ENCODE measurements at regions not wholly inside any gene's neighbourhood (a gene's known extent, or its start where the extent isn't known, plus 50 kb on each side); places are given as distances from the start of the nearest gene placed in this dataset.
"Not testable (repeated sequence)": the region's sequence is repeated elsewhere in the genome, so short reads cannot be mapped to it uniquely, and the experiment has no call there.

- no peaks in the 10 kb centered on the region for H3K4me1 Mint-ChIP-seq
- H3K27ac Mint-ChIP-seq = no peak overlapping the region
- DNase-seq = no peak
- no peak overlapping the region for H3K4me3 Mint-ChIP-seq
- H3K36me3 Mint-ChIP-seq = no peaks in the 10 kb centered on the region
- H3K27me3 Mint-ChIP-seq = no peaks in the 10 kb centered on the region
- H3K9me3 Mint-ChIP-seq = no peaks in the 10 kb centered on the region
These were observed 232.2 kb upstream of the NPSR1 start for GRCh38 chr7:34425631-34426384.

GRCh38 chr7:34430456-34430855 lies 227.6 kb upstream of the NPSR1 start:
- DNase-seq = no peak
- Mint-ChIP-seq H3K9me3 (peaks cover 3% of the 10 kb centered on the region), H3K4me3 (no peak overlapping the region), H3K27me3 (no peaks in the 10 kb centered on the region), H3K4me1 (no peaks in the 10 kb centered on the region), H3K27ac (no peak overlapping the region), H3K36me3 (no peaks in the 10 kb centered on the region)

GRCh38 chr7:34438436-34438835 lies 219.6 kb upstream of the NPSR1 start:
- H3K4me3 Mint-ChIP-seq = no peak overlapping the region
- H3K4me1 Mint-ChIP-seq = no peaks in the 10 kb centered on the region
- no peaks in the 10 kb centered on the region for H3K27me3 Mint-ChIP-seq
- peaks cover 6% of the 10 kb centered on the region for H3K9me3 Mint-ChIP-seq
- DNase-seq = no peak
- H3K36me3 Mint-ChIP-seq = no peaks in the 10 kb centered on the region
- H3K27ac Mint-ChIP-seq = no peak overlapping the region

GRCh38 chr7:34445653-34446052 lies 212.4 kb upstream of the NPSR1 start:
- Mint-ChIP-seq H3K9me3 (peaks cover 12% of the 10 kb centered on the region), H3K27me3 (no peaks in the 10 kb centered on the region), H3K4me1 (no peaks in the 10 kb centered on the region), H3K4me3 (no peak overlapping the region), H3K36me3 (no peaks in the 10 kb centered on the region), H3K27ac (no peak overlapping the region)
- DNase-seq = no peak

- not testable (repeated sequence) for H3K27me3 Mint-ChIP-seq, DNase-seq, H3K36me3 Mint-ChIP-seq, H3K4me1 Mint-ChIP-seq, H3K4me3 Mint-ChIP-seq, H3K27ac Mint-ChIP-seq
- H3K9me3 Mint-ChIP-seq = peaks cover 16% of the 10 kb centered on the region
These were observed 209.5 kb upstream of the NPSR1 start for GRCh38 chr7:34448531-34448930.

- no peaks in the 10 kb centered on the region for H3K36me3 Mint-ChIP-seq
- H3K9me3 Mint-ChIP-seq = peaks cover 11% of the 10 kb centered on the region
- DNase-seq = no peak
- no peaks in the 10 kb centered on the region for H3K27me3 Mint-ChIP-seq
- H3K4me1 Mint-ChIP-seq = no peaks in the 10 kb centered on the region
- no peak overlapping the region for H3K4me3 Mint-ChIP-seq
- H3K27ac Mint-ChIP-seq = no peak overlapping the region
These were observed 208.3 kb upstream of the NPSR1 start for GRCh38 chr7:34449765-34450164.

- H3K27ac Mint-ChIP-seq = no peak overlapping the region
- H3K4me1 Mint-ChIP-seq = no peaks in the 10 kb centered on the region
- no peak for DNase-seq
- H3K27me3 Mint-ChIP-seq = no peaks in the 10 kb centered on the region
- peaks cover 7% of the 10 kb centered on the region for H3K9me3 Mint-ChIP-seq
- H3K4me3 Mint-ChIP-seq = no peak overlapping the region
- H3K36me3 Mint-ChIP-seq = no peaks in the 10 kb centered on the region
These were observed 206.8 kb upstream of the NPSR1 start for GRCh38 chr7:34451183-34451582.

GRCh38 chr7:34451923-34452322 lies 206.1 kb upstream of the NPSR1 start:
- no peak for DNase-seq
- H3K27ac Mint-ChIP-seq = no peak overlapping the region
- H3K9me3 Mint-ChIP-seq = peaks cover 6% of the 10 kb centered on the region
- H3K27me3 Mint-ChIP-seq = no peaks in the 10 kb centered on the region
- H3K4me1 Mint-ChIP-seq = no peaks in the 10 kb centered on the region
- H3K4me3 Mint-ChIP-seq = no peak overlapping the region
- no peaks in the 10 kb centered on the region for H3K36me3 Mint-ChIP-seq

- Mint-ChIP-seq H3K36me3 (no peaks in the 10 kb centered on the region), H3K4me1 (no peaks in the 10 kb centered on the region), H3K27me3 (no peaks in the 10 kb centered on the region), H3K9me3 (peaks cover 6% of the 10 kb centered on the region), H3K27ac (no peak overlapping the region), H3K4me3 (no peak overlapping the region)
- no peak for DNase-seq
These were observed 205.7 kb upstream of the NPSR1 start for GRCh38 chr7:34452363-34452762.

- Mint-ChIP-seq H3K4me1 (no peaks in the 10 kb centered on the region), H3K36me3 (no peaks in the 10 kb centered on the region), H3K27me3 (no peaks in the 10 kb centered on the region), H3K9me3 (peaks cover 6% of the 10 kb centered on the region), H3K4me3 (no peak overlapping the region), H3K27ac (no peak overlapping the region)
- DNase-seq = no peak
These were observed 204.9 kb upstream of the NPSR1 start for GRCh38 chr7:34453150-34453549.

- no peak overlapping the region for H3K27ac Mint-ChIP-seq
- peaks cover 6% of the 10 kb centered on the region for H3K9me3 Mint-ChIP-seq
- H3K27me3 Mint-ChIP-seq = no peaks in the 10 kb centered on the region
- DNase-seq = no peak
- H3K36me3 Mint-ChIP-seq = no peaks in the 10 kb centered on the region
- H3K4me3 Mint-ChIP-seq = no peak overlapping the region
- no peaks in the 10 kb centered on the region for H3K4me1 Mint-ChIP-seq
These were observed 203.6 kb upstream of the NPSR1 start for GRCh38 chr7:34454381-34454780.

GRCh38 chr7:34457329-34457728 lies 200.7 kb upstream of the NPSR1 start:
- DNase-seq = no peak
- Mint-ChIP-seq H3K27ac (no peak overlapping the region), H3K4me3 (no peak overlapping the region), H3K36me3 (no peaks in the 10 kb centered on the region), H3K27me3 (no peaks in the 10 kb centered on the region), H3K4me1 (no peaks in the 10 kb centered on the region), H3K9me3 (peaks cover 6% of the 10 kb centered on the region)

GRCh38 chr7:34463830-34464229 lies 194.2 kb upstream of the NPSR1 start:
- H3K9me3 Mint-ChIP-seq = peaks cover 14% of the 10 kb centered on the region
- DNase-seq = no peak
- H3K27me3 Mint-ChIP-seq = no peaks in the 10 kb centered on the region
- H3K36me3 Mint-ChIP-seq = no peaks in the 10 kb centered on the region
- no peak overlapping the region for H3K4me3 Mint-ChIP-seq
- no peak overlapping the region for H3K27ac Mint-ChIP-seq
- no peaks in the 10 kb centered on the region for H3K4me1 Mint-ChIP-seq

GRCh38 chr7:34471844-34472243 lies 186.2 kb upstream of the NPSR1 start:
- Mint-ChIP-seq H3K4me3 (no peak overlapping the region), H3K27me3 (no peaks in the 10 kb centered on the region), H3K4me1 (no peaks in the 10 kb centered on the region), H3K9me3 (peaks cover 14% of the 10 kb centered on the region), H3K27ac (no peak overlapping the region), H3K36me3 (no peaks in the 10 kb centered on the region)
- DNase-seq = no peak

- no peak for DNase-seq
- H3K27me3 Mint-ChIP-seq = no peaks in the 10 kb centered on the region
- H3K9me3 Mint-ChIP-seq = peaks cover 4% of the 10 kb centered on the region
- H3K36me3 Mint-ChIP-seq = no peaks in the 10 kb centered on the region
- H3K4me1 Mint-ChIP-seq = no peaks in the 10 kb centered on the region
- no peak overlapping the region for H3K4me3 Mint-ChIP-seq
- no peak overlapping the region for H3K27ac Mint-ChIP-seq
These were observed 171.6 kb upstream of the NPSR1 start for GRCh38 chr7:34486371-34486770.

- DNase-seq = no peak
- Mint-ChIP-seq H3K4me3 (no peak overlapping the region), H3K27me3 (no peaks in the 10 kb centered on the region), H3K36me3 (no peaks in the 10 kb centered on the region), H3K4me1 (no peaks in the 10 kb centered on the region), H3K9me3 (peaks cover 4% of the 10 kb centered on the region), H3K27ac (no peak overlapping the region)
These were observed 170.5 kb upstream of the NPSR1 start for GRCh38 chr7:34487391-34488115.

All from activated naive CD8-positive, alpha-beta T cell treated with anti-CD3 and anti-CD28 coated beads for 36 hours (primary cell).